HG03280 (cell line): ENCODE measurements at regions not wholly inside any gene's neighbourhood (a gene's known extent, or its start where the extent isn't known, plus 50 kb on each side); places are given as distances from the start of the nearest gene placed in this dataset.

Experiments used
- ATAC-seq: cut with Tn5 transposase; IDR thresholded peaks from one replicate; pipeline ENCODE4 v1.9.1; 2021; ENCODE audit warnings: mild to moderate bottlenecking, moderate library complexity; ENCODE audit not compliant: unreplicated experiment

DNA sequence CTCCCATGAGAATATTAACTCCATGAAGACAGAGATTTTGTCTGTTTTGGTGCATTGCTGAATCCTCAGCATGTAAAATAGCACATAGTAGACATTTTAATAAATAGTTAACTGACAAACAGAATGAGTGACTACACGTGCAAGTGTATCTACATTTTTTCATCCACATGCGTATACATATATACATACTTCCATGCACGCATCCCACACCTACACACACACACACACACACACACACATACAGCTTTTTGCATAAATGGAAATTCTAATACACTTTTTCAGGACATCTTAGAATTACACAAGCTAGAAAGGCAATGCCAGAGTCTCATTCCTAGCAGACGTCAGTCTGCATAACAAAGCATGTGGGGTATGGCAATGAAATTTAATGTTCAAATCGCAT is 139.7 kb upstream of the LRFN2 start:
- no peak for ATAC-seq

DNA sequence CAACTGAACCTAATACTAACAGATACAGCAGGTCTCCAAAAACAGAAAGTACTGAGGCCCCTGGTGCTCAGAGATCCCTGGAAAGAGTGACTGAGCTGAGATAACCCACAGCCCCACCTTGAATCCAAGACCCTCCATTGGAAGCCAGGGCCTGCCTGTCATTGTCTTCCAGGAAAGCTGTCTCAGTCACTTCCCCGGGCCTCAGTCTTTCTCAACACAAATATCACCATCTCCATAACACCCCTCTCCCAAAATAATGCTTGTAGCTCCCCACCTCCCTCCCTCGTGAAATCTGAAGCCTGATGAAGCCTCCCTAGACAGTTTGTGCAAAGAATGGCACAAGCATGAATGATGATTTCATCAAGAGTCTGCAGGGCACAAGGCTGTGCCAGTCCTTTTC is 138.2 kb upstream of the LRFN2 start:
- no peak for ATAC-seq

DNA sequence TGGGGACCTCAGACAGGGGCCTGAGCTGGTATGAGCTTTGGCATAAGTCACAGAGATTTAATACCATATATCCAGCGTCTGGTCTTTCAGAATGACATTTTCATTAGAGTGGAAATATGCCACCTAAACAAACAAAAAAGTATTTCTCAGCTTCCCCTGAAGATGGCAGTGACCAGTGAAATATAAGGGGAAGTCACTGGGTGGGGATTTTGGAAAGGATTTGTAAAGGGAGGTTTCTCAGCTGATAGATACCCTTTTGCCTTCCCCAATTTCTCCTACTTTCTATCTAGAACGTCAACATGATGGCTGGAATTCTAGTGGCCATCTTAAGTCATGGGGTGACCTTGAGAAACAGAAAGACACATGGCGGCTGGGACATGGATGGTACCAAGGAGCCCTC is 137.7 kb upstream of the LRFN2 start:
- ATAC-seq: no peak

DNA sequence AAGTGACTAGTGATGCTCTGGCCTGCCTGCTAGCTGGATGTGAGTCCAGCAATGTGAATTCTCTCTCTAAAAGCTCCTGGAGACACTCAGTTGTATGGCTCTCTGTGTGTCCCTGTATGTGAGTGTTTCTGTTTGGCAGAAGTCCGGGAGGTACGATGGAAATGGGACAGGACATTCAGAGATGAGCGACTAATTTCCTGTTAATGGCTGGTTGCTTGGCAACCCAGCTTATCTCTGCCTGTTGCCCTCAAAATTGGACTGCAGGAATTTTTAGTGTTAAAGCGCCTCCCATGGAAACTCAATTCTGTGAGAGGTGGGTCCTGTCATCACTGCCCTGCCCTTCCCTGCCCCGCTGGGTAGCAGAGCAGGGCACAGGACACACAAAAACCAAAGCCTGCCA is 136.8 kb upstream of the LRFN2 start:
- ATAC-seq: no peak

DNA sequence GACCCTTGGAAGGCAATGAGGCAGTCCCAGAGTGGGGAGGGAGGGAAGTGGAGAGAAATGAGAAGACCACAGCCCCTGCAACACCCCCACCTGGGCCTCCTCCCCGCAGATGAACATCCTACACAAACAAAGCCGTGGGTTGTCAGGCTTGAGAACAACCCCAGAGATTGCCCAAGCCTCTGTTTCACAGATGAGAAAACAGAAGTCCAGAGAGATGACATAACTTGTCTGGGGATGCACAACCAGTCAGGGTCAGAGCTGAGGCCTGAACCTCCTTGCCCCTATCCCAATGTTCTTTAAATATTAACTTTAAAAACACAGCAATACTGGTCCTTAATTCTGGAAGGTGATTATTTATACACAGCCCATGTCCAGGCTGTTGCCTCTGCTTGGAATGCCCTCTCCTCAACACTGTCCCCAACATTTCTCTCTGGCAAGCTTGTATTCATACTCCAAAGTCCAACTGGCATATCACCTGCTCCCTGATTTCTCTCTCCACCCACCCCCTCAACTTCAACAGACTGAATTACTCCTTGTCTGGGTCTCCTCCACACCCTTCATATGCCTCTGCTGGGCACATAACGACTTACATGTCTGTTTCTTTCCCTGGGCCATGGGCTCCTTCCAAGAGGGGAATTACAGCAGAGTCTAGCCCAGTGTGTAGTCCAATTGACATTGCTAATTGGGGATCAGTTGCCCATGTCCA is 135.5 kb upstream of the LRFN2 start:
- ATAC-seq: no peak

DNA sequence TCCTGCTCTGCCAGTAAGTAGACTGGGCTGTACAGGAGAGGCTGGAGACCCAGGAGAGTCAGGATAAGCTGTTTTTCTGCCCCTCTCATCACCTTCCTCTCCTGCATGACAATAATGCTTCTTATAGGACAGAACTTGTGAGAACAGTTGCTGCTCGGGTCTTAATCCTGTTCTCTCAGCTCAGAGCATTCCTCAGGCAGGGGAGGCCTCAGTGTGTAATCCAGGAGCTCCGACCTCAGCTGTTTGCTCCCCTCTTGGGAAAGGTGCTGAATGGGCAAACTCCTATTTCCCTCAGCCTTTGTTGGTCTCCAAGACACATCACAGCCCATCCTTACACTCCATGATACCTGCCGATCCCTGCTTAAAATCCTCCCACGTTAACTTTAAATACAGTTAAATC is 134.9 kb upstream of the LRFN2 start:
- no peak for ATAC-seq

DNA sequence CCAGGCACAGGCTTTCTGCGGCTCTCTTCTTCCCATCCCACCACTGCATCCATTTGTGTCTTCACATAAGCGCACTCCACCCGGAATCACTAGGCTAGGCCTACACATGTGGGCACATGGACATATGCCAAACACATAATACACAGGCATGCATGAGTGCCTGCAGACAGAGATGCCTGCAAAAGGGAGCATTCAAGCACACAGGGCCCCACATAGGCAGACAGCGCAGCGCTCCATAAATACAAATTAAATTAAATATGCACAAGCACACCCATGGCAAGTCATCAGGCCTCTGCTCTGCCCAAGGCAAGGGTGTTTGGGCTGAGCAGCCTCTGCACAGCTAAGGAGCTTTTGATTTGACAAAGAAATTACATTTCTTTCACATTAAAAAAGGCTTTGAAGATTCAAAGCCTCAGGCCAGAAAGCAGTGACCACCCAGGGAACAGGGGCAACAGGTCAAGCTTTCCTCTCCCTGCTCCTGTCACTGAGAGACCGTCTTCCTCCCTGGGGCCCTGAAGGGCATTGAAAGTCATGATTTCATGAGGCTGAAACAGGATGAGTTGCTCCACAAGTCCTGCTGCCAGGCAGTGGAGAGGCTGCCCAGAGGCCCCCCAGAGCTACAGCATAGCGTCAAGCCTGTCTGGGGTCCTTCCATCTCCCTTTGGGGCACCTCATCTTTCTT is 134.2 kb upstream of the LRFN2 start:
- no peak for ATAC-seq

DNA sequence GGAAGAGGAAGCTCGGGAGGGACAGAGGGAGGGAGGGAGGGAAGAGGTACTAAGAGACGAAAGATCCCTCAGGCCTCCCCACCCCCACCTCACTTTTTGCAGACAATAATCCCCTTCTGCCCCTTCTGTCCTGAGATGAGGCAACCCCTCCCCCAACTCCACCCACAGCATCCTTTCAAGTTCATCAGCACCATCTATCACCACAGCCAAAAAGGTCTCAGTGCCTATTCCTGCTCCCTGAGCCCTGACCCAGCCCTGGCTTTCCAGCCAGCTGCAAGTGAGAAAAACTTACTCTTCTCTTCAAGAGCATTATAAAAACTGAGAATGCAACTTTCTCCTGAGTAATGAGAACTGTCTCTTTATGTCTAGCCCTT is 133.2 kb upstream of the LRFN2 start:
- no peak for ATAC-seq

DNA sequence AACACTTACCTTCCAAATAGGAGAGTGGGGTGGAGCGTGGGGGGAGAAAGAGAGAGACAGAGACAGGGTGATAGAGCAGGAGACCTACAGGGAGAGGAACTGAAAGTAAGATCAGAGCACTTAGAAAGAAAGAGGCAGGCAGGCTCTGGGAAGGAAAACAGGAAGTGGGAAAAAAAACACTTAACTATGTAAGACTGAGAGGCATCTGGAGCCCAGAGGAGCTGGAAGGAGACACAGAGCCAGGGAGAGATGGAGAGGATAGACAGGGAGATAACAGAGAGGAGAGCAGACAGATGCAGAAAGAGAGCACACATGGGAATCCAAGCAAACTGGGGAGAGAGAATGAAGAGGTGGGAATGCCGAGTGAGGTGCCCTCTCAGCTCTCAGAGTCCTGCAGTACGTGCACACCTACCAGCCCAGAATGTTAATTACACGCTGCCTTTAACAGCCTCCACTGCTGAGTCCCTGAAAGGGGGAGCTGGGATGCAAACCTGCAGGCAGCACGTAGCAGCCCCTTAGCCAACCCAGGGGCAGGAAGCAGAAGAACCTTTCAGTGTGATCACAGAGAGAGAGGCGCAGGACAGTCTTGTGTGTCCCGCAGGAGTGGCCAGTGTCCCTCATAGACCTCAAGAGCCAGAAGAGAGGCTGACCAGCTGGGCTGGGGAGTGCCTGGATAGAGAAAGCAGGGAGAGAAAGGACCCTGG is 132.7 kb upstream of the LRFN2 start:
- no peak for ATAC-seq

DNA sequence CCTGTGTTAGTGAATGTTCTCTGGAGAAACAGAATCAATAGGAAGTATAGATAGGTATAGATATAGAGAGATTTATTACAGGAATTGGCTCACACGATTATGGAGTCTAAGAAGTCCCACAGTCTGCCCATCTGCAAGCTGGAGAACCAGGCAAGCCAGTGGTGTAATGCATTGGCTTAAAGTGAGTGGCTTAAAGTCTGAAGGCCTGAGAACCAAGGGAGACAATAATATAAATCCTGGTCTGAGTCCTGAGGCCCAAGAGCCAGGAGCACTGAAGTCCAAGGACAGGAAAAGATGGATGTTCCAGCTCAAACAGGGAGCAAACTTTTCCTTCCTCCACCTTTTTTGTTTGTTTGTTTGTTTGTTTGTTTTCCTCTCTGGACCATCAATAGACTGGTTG is 131.2 kb upstream of the LRFN2 start:
- no peak for ATAC-seq

DNA sequence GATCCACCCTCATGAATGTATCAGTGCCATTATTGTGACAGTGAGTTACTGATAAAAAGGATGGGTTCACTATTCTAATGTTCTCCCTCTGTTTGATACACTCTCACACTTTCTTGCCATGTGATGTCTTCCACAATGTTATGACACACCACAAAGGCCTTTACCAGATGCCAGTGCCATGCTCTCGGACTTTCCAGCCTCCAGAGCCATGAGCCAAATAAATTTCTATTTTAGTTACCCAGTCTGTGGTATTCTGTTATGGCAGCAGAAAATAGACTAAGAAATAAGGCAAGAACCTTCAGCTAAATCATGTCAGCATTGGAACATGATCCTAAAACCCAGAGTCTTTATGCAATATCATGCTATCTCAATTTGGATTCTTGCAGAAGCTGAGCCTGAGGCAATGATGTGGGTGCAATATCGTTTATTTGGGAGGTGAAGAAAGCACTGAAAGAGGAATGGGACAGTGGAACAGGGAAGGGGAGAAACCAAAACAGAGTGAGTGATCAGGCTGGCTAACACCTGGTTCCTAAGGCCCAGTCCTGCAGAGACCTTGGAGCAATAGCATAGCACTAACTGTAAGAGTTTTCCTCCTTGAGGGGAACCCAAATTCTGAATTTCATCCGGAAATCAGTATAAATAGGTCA is 130.4 kb upstream of the LRFN2 start:
- ATAC-seq: no peak

DNA sequence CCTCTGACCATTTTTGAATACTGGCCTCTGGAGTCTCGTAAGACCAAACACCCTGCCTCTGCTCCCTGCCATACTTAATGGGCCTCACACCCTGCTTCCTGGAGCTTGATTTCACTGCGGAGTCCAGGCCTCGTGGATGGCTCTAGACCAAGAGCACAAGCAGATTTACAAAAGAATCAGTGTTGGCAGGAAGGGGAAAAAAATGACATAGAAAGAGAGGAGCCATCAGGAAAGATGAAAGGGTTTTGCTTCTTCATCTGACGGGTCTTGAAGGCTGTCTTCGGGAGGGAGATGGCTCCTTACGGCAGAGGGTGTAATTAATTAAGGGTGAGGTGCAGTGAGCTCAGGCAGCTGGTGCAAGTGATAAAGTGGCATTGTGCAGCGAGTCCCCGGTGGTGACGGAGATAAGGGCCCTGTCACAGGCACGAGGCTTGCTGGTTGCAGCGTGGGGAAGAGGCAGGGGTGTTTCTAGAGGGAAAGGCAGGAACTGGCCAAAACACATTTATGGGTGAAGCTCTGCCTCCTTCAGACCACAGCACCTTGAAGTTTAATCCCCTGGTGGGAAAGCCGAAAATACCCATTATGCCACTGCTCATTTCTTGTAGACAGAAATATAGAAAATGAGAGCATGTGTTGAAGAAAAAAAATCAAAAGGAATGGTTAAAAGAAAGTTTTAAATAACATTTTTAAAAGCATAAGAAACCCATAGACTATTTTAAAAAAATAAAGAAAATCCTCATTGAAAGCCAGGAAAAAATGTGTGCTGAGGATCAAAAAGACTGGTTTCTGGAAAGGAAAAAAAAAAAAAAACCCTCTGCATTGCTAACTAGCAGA is 128.6 kb upstream of the LRFN2 start:
- ATAC-seq: no peak

DNA sequence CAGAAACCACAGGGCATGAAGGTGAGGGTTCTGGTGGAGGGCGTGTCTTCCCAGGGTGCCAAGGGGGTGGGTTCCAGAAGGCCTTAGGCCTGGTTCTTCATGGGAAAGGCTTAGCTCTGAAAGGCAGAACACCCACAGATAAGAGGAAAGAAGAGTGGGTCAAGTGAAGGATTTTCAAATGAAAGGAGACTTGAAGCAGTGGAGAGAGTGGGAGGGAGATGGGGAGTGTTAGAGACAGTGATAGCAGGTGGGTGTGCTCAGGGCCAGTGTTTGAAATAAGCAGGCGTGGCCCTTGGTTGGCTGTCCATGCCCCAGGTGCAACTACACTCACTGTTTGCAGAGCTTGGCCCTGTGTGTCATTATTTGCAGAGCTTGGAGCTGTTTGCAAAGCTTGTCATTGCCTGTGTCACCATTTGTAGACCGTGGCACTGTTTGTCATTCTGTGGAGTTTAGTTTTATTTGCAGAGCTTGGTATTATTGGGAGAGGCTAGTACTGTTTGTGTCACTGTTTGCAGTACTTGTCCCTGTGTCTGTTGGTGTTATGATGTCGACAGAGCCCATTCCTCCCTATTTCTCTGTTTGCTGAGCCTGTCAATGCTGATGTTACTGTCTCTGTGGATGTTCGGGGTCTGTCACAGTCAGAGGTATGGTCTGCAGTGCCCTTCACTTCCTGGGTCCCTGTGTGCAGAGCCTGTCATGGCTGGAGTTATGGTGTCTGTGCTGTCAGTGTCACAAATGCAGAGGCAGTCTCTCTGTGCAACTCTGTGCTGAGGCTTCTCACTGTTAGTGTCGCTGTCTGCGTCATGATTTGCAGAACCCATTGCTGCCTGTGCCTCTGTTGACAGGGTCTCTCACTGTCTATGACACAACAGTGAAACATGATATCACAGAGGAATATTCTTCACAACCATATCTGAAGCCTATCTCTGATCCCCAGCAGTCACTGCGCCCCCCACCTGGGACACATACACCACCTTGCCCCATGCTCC is 127.7 kb upstream of the LRFN2 start:
- no peak for ATAC-seq

DNA sequence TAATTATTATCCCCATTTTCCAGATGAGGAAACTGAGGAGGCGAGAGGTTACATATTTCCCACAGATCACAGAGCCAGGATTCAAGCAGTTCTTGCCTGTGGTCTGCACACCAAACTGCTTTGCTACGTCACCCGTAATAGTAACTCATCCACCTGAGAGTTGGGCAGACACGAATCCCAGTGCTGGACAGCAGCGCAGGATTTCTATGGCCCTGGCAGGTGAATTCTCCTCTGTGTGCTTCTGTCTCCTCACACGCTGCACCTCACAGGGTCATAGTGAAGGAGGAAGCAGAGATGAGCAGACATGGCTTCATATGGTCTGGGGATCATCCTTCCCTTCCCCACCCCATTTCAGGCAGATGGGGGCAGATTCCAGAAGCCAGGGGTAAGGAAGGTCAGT is 127.0 kb upstream of the LRFN2 start:
- no peak for ATAC-seq

DNA sequence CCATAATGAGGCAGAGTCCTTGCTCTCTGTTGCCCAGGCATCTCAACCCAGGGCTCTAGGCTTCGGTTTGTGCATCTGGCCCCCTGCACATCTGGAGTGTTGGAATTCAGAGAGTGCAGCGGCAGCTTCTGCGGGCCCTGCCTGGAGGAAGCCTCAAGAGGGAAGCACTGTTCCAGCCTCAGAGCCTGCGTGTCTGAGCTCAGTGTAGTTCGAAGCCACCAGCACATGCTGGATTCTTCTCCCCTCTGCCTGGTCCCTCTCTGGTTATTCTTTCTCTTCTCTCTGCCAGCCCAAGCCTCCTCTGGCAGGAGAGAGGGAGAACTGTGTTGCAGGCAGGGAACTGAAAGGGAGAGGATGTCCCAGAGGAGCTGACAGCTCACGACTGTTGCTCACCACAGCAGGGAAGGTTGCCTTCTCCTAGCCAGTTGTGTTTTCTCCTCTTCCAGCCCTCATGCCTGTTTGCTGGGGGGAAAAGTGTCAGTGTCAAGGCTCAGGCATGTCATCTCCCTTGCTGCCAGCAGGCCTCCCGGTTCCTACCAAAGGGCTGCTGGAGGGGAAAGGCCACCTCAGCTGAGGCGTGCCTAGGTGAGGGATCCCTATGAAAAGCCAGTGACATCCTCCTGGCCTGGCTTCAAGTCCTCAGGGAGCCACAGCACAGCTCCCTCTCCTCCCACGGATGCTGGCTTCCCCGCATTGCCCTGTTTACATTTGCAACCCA is 126.0 kb upstream of the LRFN2 start:
- no peak for ATAC-seq

DNA sequence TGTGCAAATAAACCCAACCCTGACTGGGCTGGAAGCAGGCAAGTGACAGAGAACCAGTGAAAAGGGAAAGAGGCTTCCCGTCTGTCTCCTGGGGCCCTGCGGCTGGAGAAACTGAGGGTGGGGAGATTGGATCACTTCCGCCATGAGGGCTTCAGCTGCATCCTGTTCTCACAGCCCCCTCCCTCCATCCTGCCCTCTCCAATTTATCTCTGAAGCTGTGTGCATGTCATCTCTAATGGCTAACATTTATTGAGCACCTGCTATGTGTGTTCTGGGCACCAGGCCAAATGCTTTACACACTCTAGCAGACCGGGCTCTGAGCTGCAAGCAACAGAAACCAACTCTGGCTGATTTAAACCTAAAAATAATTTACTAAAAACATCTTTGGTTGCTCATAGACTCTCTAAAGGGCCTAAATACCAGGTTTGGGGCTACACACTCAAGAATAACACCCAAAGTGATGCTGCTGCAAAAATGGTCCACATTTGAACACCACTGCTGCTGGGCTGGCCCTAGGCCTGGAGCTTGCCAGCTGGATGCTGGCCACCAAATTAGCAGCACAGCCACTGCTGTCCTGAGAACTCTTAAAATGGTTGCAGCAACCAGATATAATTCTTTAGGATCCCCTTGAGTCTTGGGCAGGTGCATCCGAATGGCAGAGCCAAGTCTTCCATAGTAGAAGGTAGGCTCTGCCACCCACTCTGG is 123.6 kb upstream of the LRFN2 start:
- ATAC-seq: no peak

DNA sequence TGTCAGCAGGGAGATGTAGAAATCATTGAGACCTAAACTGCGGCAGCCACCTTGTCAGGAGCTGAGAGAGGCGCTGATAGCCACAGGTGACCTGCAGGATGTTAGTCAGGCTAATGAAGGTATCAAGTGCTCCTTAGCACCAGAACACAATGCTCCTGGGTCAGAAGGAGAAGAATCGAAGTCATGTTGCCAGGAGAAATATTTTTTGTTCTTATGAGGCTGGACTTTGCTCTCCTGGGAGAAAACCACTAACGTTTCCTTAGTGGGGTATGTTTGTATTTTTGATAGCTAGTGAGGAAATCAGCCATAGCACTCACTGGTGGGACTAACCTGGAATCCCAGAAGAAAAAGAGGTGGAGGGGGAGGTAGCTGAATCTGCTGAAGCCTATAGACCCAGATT is 120.9 kb upstream of the LRFN2 start:
- no peak for ATAC-seq

DNA sequence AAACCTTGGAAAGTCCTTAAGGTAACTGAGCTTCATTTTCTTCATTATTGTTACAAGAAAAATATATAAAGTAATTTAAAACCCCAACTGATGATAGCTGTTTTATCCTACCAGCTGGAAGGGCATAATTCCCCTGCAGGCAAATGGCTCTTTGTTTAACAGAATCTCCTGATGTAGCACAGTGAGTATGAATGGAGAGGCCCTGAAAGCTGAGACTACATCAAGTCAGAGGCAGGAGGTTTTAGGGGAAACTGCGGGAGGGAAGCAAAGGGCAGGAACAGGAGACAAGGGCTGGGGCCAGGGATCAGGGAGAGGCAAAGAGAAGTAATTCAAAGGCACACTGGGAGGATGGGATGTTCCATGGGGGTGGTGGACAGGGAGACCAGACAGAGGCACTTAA is 119.0 kb upstream of the LRFN2 start:
- ATAC-seq: no peak

DNA sequence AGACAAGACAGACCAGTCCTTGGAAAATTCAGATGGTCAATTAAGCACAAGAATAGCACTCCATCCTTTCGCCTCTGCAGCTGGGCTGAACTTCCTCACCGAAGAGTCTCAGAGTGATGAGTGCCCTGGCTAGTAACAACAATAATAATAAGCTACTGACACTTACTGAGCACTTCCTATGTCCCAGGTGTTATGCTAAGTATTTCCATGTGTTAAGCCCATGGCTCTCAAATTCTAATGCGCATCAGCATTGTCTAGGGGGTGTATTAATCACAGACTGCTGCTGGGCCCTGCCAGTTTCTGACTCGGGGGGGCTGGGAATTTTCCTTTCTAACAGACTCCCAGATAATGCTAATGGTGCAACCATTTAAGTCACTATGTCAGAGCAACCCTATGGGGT is 118.2 kb upstream of the LRFN2 start:
- no peak for ATAC-seq
